IMR-90 (cell line): ENCODE measurements at regions not wholly inside any gene's neighbourhood (a gene's known extent, or its start where the extent isn't known, plus 50 kb on each side); places are given as distances from the start of the nearest gene placed in this dataset.
"Not testable (repeated sequence)": the region's sequence is repeated elsewhere in the genome, so short reads cannot be mapped to it uniquely, and the experiment has no call there.

Source experiments
- ATAC-seq: fragments of 200-7000 bp; cut with Tn5 transposase; 2 replicates; pipeline ENCODE4 v1.9.1; 2020; ENCODE audit warnings: low read depth, mild to moderate bottlenecking, moderate library complexity
- BruUV-seq: library from RNA; stranded (reverse); fragments of 400-500 nt; replicated peaks from 2 replicates; lab custom pipeline; 2021; lab: Mats Ljungman, UMichigan
- CTCF ChIA-PET: fragments of 300-600 bp; formaldehyde crosslinking; extraction: SDS; loops from one replicate; lab custom pipeline; 2021; ENCODE audit warnings: antibody characterized with exemption; lab: Yijun Ruan, JAX
- POLR2A ChIA-PET: fragments of 300-600 bp; sonication (Branson Sonifier 250); formaldehyde crosslinking; loops from one replicate; lab custom pipeline; 2022; ENCODE audit warnings: antibody characterized with exemption; ENCODE audit not compliant: unreplicated experiment; lab: Charles Lee
- DNase-seq: peaks from one replicate; pipeline ENCODE4 v3.0.0; 2013
- H2AFZ ChIP-seq: replicated peaks from 2 replicates; pipeline ENCODE3; 2013; ENCODE audit warnings: low read length, mild to moderate bottlenecking; ENCODE audit not compliant: poor library complexity
- H2AK5ac ChIP-seq: 2 replicates; pipeline ENCODE4 v1.6.1; 2013; ENCODE audit warnings: low read depth, low read length, inconsistent platforms
- H2AK9ac ChIP-seq: replicated peaks from 2 replicates; pipeline ENCODE3; 2013; ENCODE audit warnings: mild to moderate bottlenecking, low read depth, low read length, moderate library complexity; ENCODE audit not compliant: poor library complexity
- H2BK120ac ChIP-seq: 2 replicates; pipeline ENCODE4 v1.6.1; 2013; ENCODE audit warnings: low read depth, low read length, inconsistent platforms
- H2BK15ac ChIP-seq: 3 replicates; pipeline ENCODE4 v1.6.1; 2013; ENCODE audit warnings: low read depth, low read length, inconsistent platforms
- H2BK20ac ChIP-seq: 2 replicates; pipeline ENCODE4 v1.6.1; 2013; ENCODE audit warnings: low read depth, mild to moderate bottlenecking, inconsistent platforms, low read length, moderate library complexity
- H2BK5ac ChIP-seq: 2 replicates; pipeline ENCODE4 v1.6.1; 2013; ENCODE audit warnings: mild to moderate bottlenecking, low read depth, low read length, inconsistent platforms; ENCODE audit not compliant: poor library complexity, severe bottlenecking
- H3K14ac ChIP-seq: replicated peaks from 2 replicates; pipeline ENCODE4 v1.6.1; 2013; ENCODE audit warnings: low read depth, low read length, inconsistent platforms
- H3K18ac ChIP-seq: 2 replicates; pipeline ENCODE4 v1.6.1; 2013; ENCODE audit warnings: low read depth, low read length, control low read depth
- H3K23ac ChIP-seq: 2 replicates; pipeline ENCODE4 v1.6.1; 2013; ENCODE audit warnings: low read depth, low read length, inconsistent platforms
- H3K27ac ChIP-seq: 2 replicates; pipeline ENCODE4 v1.5.1; 2013; ENCODE audit warnings: mild to moderate bottlenecking, control low read depth, low read length; ENCODE audit not compliant: insufficient read depth
- H3K27me3 ChIP-seq: 2 replicates; pipeline ENCODE4 v1.6.1; 2013; ENCODE audit warnings: low read length; ENCODE audit not compliant: control insufficient read depth, insufficient read depth
- H3K36me3 ChIP-seq: 2 replicates; pipeline ENCODE4 v1.6.1; 2013; ENCODE audit warnings: low read length, mixed read lengths; ENCODE audit not compliant: control insufficient read depth, insufficient read depth
- H3K4ac ChIP-seq: 2 replicates; pipeline ENCODE4 v1.6.1; 2013; ENCODE audit warnings: low read depth, low read length, inconsistent platforms
- H3K4me1 ChIP-seq: 2 replicates; pipeline ENCODE4 v1.6.1; 2013; ENCODE audit warnings: low read length, mixed read lengths; ENCODE audit not compliant: control insufficient read depth, insufficient read depth
- H3K4me2 ChIP-seq: 2 replicates; pipeline ENCODE4 v1.6.1; 2013; ENCODE audit warnings: low read depth, mild to moderate bottlenecking, control low read depth, low read length, moderate library complexity
- H3K4me3 ChIP-seq: 2 replicates; pipeline ENCODE4 v1.5.1; 2013; ENCODE audit warnings: low read depth, mild to moderate bottlenecking, control low read depth, low read length, moderate library complexity; ENCODE audit not compliant: insufficient read depth
- H3K56ac ChIP-seq: 2 replicates; pipeline ENCODE4 v1.6.1; 2013; ENCODE audit warnings: low read length, inconsistent platforms; ENCODE audit not compliant: insufficient read depth; ENCODE audit errors: extremely low read depth
- H3K79me1 ChIP-seq, 2 experiments: 2 replicates each; pipeline ENCODE4 v1.6.1; 2013; ENCODE audit warnings: low read length in 2 of 2, inconsistent platforms in 1 of 2, low read depth in 1 of 2
- H3K9ac ChIP-seq: 2 replicates; pipeline ENCODE4 v1.6.1; 2013; ENCODE audit warnings: low read depth, low read length, control low read depth
- H3K9me1 ChIP-seq: 2 replicates; pipeline ENCODE4 v1.6.1; 2013; ENCODE audit warnings: low read length, inconsistent platforms; ENCODE audit not compliant: insufficient read depth
- H3K9me3 ChIP-seq: 2 replicates; pipeline ENCODE4 v1.6.1; 2013; ENCODE audit warnings: low read length; ENCODE audit not compliant: control insufficient read depth, insufficient read depth
- H4K20me1 ChIP-seq: 2 replicates; pipeline ENCODE4 v1.6.1; 2013; ENCODE audit warnings: low read length, inconsistent platforms; ENCODE audit not compliant: insufficient read depth
- H4K5ac ChIP-seq: 2 replicates; pipeline ENCODE4 v1.6.1; 2013; ENCODE audit warnings: mild to moderate bottlenecking, low read depth, low read length, control low read depth
- H4K8ac ChIP-seq, 2 experiments: 2 replicates each; pipeline ENCODE4 v1.6.1; 2013; ENCODE audit warnings: low read depth in 2 of 2, low read length in 2 of 2, control low read depth in 1 of 2, inconsistent platforms in 1 of 2
- H4K91ac ChIP-seq: 2 replicates; pipeline ENCODE4 v1.6.1; 2013; ENCODE audit warnings: low read depth, low read length, inconsistent platforms; ENCODE audit not compliant: insufficient read depth
- WGBS, 2 experiments: methylation state at CpG; one replicate each; pipeline versions ENCODE4 v1.1.5 to v1.1.7; 2013; ENCODE audit warnings: missing lambda C conversion rate in 2 of 2; ENCODE audit not compliant: insufficient read length in 1 of 2; ENCODE audit errors: extremely low coverage in 2 of 2; 5-methylcytosine and 5-hydroxymethylcytosine counted together
- dilution Hi-C: fragments of 300-500 bp; cut with HindIII; formaldehyde crosslinking; loops from one replicate; pipeline ENCODE4 v1.14.3; 2018; ENCODE audit warnings: low sequenced_read_pairs; ENCODE audit not compliant: unreplicated experiment
- in situ Hi-C: fragments of 300-500 bp; cut with MboI; formaldehyde crosslinking; loops from 3 replicates; pipeline ENCODE4 v1.14.3; 2019; ENCODE audit warnings: low sequenced_read_pairs, inconsistent platforms, mixed read lengths
- intact Hi-C: fragments of 100-400 bp; cut with micrococcal nuclease; formaldehyde crosslinking; loops from 2 replicates; pipeline ENCODE4 v1.10.0; 2022

DNA sequence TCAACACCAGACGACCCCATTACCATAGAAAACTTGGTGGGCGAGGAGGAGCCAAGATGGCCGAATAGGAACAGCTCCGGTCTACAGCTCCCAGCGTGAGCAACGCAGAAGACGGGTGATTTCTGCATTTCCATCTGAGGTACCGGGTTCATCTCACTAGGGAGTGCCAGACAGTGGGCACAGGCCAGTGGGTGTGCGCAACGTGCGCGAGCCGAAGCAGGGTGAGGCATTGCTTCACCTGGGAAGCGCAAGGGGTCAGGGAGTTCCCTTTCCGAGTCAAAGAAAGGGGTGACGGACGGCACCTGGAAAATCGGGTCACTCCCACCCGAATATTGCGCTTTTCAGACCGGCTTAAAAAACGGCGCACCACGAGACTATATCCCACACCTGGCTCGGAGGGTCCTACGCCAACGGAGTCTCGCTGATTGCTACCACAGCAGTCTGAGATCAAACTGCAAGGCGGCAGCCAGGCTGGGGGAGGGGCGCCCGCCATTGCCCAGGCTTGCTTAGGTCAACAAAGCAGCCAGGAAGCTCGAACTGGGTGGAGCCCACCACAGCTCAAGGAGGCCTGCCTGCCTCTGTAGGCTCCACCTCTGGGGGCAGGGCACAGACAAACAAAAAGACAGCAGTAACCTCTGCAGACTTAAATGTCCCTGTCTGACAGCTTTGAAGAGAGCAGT is 2000.1 kb upstream of the CELF4 start:
- H4K5ac ChIP-seq, H3K23ac ChIP-seq, intact Hi-C loops, H3K9me3 ChIP-seq, H2BK120ac ChIP-seq, H2AFZ ChIP-seq, H4K91ac ChIP-seq, CTCF ChIA-PET, H3K14ac ChIP-seq, POLR2A ChIA-PET, H2AK5ac ChIP-seq, H3K4me1 ChIP-seq, DNase-seq, H3K4me2 ChIP-seq, dilution Hi-C loops, H3K9ac ChIP-seq, H2BK15ac ChIP-seq, H3K18ac ChIP-seq, H3K9me1 ChIP-seq, H2AK9ac ChIP-seq, H4K8ac ChIP-seq, H3K56ac ChIP-seq, H3K36me3 ChIP-seq, H3K79me1 ChIP-seq, H4K20me1 ChIP-seq, H2BK20ac ChIP-seq, ATAC-seq, BruUV-seq, H3K4ac ChIP-seq, H2BK5ac ChIP-seq, H3K4me3 ChIP-seq, in situ Hi-C loops, H3K27me3 ChIP-seq, H3K27ac ChIP-seq: not testable (repeated sequence)
- no CpG with 5 or more reads among the region's 32 CpGs for WGBS, 2 experiments
